ENCODE measurements at regions not wholly inside any gene's neighbourhood (a gene's known extent, or its start where the extent isn't known, plus 50 kb on each side); places are given as distances from the start of the nearest gene placed in this dataset.
"Not testable (repeated sequence)": the region's sequence is repeated elsewhere in the genome, so short reads cannot be mapped to it uniquely, and the experiment has no call there.

DNA sequence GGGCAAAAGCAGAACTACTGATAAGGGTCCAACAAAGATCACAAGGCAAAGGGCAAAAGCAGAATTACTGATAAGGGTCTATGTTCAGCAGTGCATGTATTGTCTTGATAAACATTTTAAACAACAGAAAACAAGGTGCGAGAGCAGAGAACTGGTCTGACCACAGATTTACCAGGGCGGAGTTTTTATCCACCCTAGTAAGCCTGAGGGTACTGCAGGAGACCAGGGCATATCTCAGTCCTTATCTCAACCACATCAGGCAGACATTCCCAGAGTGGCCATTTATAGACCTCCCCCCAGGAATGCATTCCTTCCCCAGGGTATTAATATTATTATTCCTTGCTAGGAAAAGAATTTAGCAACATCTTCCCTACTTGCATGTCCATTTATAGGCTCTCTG lies 138.2 kb upstream of the EDNRB start:
- not testable (repeated sequence) for H2BK15ac ChIP-seq (ENCODE audit: low read length); H4K8ac ChIP-seq (ENCODE audit: low read depth, low read length); H4K91ac ChIP-seq (ENCODE audit: low read depth, low read length, poor library complexity); H3K79me1 ChIP-seq (ENCODE audit: low read depth, low read length); H3K4me1 ChIP-seq (ENCODE audit: control insufficient read depth in 2 of 2, insufficient read depth in 1 of 2, low read depth in 1 of 2, low read length in 2 of 2); H3K23ac ChIP-seq (ENCODE audit: low read depth, low read length, poor library complexity); H3K4me2 ChIP-seq (ENCODE audit: insufficient read depth, low read length, poor library complexity, severe bottlenecking); H3K4ac ChIP-seq (ENCODE audit: low read length); H3K36me3 ChIP-seq (replicated peaks in 1 of 2; ENCODE audit: control insufficient read depth in 2 of 2, insufficient read depth in 2 of 2, low read length in 2 of 2); H2BK5ac ChIP-seq (ENCODE audit: low read length); H2BK12ac ChIP-seq (ENCODE audit: low read length); H3K9ac ChIP-seq (ENCODE audit: low read depth, low read length, poor library complexity); H3K27me3 ChIP-seq (ENCODE audit: control insufficient read depth in 3 of 3, insufficient read depth in 3 of 3, low read depth in 1 of 3, low read length in 3 of 3); H3K14ac ChIP-seq (ENCODE audit: low read length); H2BK120ac ChIP-seq (ENCODE audit: low read depth, low read length); DNase-seq (ENCODE audit: low spot score); H2AFZ ChIP-seq (ENCODE audit: low read length); H3K18ac ChIP-seq (ENCODE audit: low read length); H3K27ac ChIP-seq (replicated peaks; ENCODE audit: low read length); H3K9me3 ChIP-seq (replicated peaks in 1 of 2; ENCODE audit: control insufficient read depth in 2 of 2, insufficient read depth in 1 of 2, low read depth in 1 of 2, low read length in 2 of 2); H2AK5ac ChIP-seq (ENCODE audit: low read depth, low read length); H3K4me3 ChIP-seq (ENCODE audit: low read length in 2 of 2)
- whole genome bisulfite sequencing, 2 donors (ENCODE audit: extremely low coverage in 2 of 2, insufficient read length in 2 of 2, insufficient replicate concordance in 1 of 2): no CpG with 5 or more reads among the region's 2 CpGs

DNA sequence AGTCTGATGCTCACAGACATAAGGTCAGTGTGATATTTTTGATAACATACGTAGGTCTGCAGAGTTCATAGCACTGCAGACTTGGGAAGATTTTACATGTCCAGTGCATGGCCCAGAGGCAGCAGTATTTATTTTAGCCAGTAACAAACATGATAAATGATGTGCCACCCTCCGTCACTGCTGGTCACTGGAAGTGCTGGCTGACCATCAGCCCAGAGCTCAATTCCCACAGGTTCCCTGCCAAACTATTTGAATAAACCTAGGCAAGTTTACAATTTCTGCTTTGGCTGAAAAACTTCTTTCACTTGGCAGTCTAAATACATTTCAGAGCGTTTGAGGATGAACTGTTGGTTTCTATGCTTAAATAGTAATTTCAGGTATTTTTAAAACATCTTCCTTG lies 135.5 kb upstream of the EDNRB start:
- no peak overlapping the region for H3K14ac ChIP-seq (ENCODE audit: low read length)
- H3K9ac ChIP-seq (ENCODE audit: low read depth, low read length, poor library complexity): no peak overlapping the region
- H3K27ac ChIP-seq (replicated peaks; ENCODE audit: low read length): no peak overlapping the region
- no peak overlapping the region for H4K91ac ChIP-seq (ENCODE audit: low read depth, low read length, poor library complexity)
- no peak overlapping the region for H3K4ac ChIP-seq (ENCODE audit: low read length)
- H3K79me1 ChIP-seq (ENCODE audit: low read depth, low read length): no peaks in the 10 kb centered on the region
- no peak overlapping the region for H2BK15ac ChIP-seq (ENCODE audit: low read length)
- H3K18ac ChIP-seq (ENCODE audit: low read length): no peak overlapping the region
- no peak overlapping the region for H3K4me3 ChIP-seq (ENCODE audit: low read length in 2 of 2)
- H2AK5ac ChIP-seq (ENCODE audit: low read depth, low read length): no peak overlapping the region
- peaks cover 0 to 6% of the 10 kb centered on the region in 2 donors for H3K9me3 ChIP-seq (replicated peaks in 1 of 2; ENCODE audit: control insufficient read depth in 2 of 2, insufficient read depth in 1 of 2, low read depth in 1 of 2, low read length in 2 of 2)
- H3K4me2 ChIP-seq (ENCODE audit: insufficient read depth, low read length, poor library complexity, severe bottlenecking): no peak overlapping the region
- no peak overlapping the region for H4K8ac ChIP-seq (ENCODE audit: low read depth, low read length)
- no peaks in the 10 kb centered on the region for H3K36me3 ChIP-seq (replicated peaks in 1 of 2; ENCODE audit: control insufficient read depth in 2 of 2, insufficient read depth in 2 of 2, low read length in 2 of 2)
- no peak for DNase-seq (ENCODE audit: low spot score)
- no CpG with 5 or more reads among the region's 3 CpGs for WGBS, 2 donors (ENCODE audit: extremely low coverage in 2 of 2, insufficient read length in 2 of 2, insufficient replicate concordance in 1 of 2)
- peaks cover 0 to 2% (median 0%) of the 10 kb centered on the region in 3 experiments for H3K27me3 ChIP-seq (ENCODE audit: control insufficient read depth in 3 of 3, insufficient read depth in 3 of 3, low read depth in 1 of 3, low read length in 3 of 3)
- no peak overlapping the region for H3K23ac ChIP-seq (ENCODE audit: low read depth, low read length, poor library complexity)
- no peak overlapping the region for H2BK120ac ChIP-seq (ENCODE audit: low read depth, low read length)
- no peak overlapping the region for H2BK12ac ChIP-seq (ENCODE audit: low read length)
- no peaks in the 10 kb centered on the region for H3K4me1 ChIP-seq (ENCODE audit: control insufficient read depth in 2 of 2, insufficient read depth in 1 of 2, low read depth in 1 of 2, low read length in 2 of 2)
- no peak overlapping the region for H2AFZ ChIP-seq (ENCODE audit: low read length)
- no peak overlapping the region for H2BK5ac ChIP-seq (ENCODE audit: low read length)

- no peak overlapping the region for H3K14ac ChIP-seq (ENCODE audit: low read length)
- H2AFZ ChIP-seq (ENCODE audit: low read length): no peak overlapping the region
- H3K9me3 ChIP-seq (replicated peaks in 1 of 2; ENCODE audit: control insufficient read depth in 2 of 2, insufficient read depth in 1 of 2, low read depth in 1 of 2, low read length in 2 of 2): no peaks in the 10 kb centered on the region
- H2BK12ac ChIP-seq (ENCODE audit: low read length): no peak overlapping the region
- no CpG with 5 or more reads among the region's 1 CpG for WGBS, 2 donors (ENCODE audit: extremely low coverage in 2 of 2, insufficient read length in 2 of 2, insufficient replicate concordance in 1 of 2)
- H3K18ac ChIP-seq (ENCODE audit: low read length): no peak overlapping the region
- no peak overlapping the region for H4K91ac ChIP-seq (ENCODE audit: low read depth, low read length, poor library complexity)
- H3K79me1 ChIP-seq (ENCODE audit: low read depth, low read length): no peaks in the 10 kb centered on the region
- no peaks in the 10 kb centered on the region for H3K27me3 ChIP-seq (ENCODE audit: control insufficient read depth in 3 of 3, insufficient read depth in 3 of 3, low read depth in 1 of 3, low read length in 3 of 3)
- no peak overlapping the region for H3K4me2 ChIP-seq (ENCODE audit: insufficient read depth, low read length, poor library complexity, severe bottlenecking)
- no peak overlapping the region for H2BK120ac ChIP-seq (ENCODE audit: low read depth, low read length)
- no peak overlapping the region for H2AK5ac ChIP-seq (ENCODE audit: low read depth, low read length)
- no peaks in the 10 kb centered on the region for H3K36me3 ChIP-seq (replicated peaks in 1 of 2; ENCODE audit: control insufficient read depth in 2 of 2, insufficient read depth in 2 of 2, low read length in 2 of 2)
- no peak for DNase-seq (ENCODE audit: low spot score)
- H3K23ac ChIP-seq (ENCODE audit: low read depth, low read length, poor library complexity): no peak overlapping the region
- no peak overlapping the region for H3K9ac ChIP-seq (ENCODE audit: low read depth, low read length, poor library complexity)
- no peak overlapping the region for H3K4me3 ChIP-seq (ENCODE audit: low read length in 2 of 2)
- H3K4me1 ChIP-seq (ENCODE audit: control insufficient read depth in 2 of 2, insufficient read depth in 1 of 2, low read depth in 1 of 2, low read length in 2 of 2): no peaks in the 10 kb centered on the region
- H3K27ac ChIP-seq (replicated peaks; ENCODE audit: low read length): no peak overlapping the region
- H4K8ac ChIP-seq (ENCODE audit: low read depth, low read length): no peak overlapping the region
- no peak overlapping the region for H2BK15ac ChIP-seq (ENCODE audit: low read length)
- no peak overlapping the region for H3K4ac ChIP-seq (ENCODE audit: low read length)
- no peak overlapping the region for H2BK5ac ChIP-seq (ENCODE audit: low read length)
Observed at GRCh38 chr13:78047151-78047550, 128.5 kb upstream of the EDNRB start.

DNA sequence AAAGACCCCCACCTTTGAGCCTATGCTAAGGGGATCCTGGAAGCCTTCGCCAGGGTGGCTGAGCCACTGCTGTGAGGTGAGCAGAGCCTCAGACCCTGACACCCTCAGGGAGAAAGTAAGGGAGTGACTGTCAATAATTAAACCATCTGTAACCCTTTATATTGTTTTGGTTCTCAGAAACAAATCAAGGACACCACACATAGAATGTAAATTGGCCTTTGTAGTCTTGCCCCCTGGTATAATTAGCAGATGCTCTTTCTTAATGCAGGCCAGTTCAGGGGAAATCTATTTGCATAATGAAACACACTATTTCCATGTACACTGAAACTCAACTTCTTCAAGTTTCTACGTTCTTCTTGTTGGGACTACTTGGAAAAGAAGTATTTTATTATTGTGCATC lies 127.7 kb upstream of the EDNRB start:
- no peak overlapping the region for H4K8ac ChIP-seq (ENCODE audit: low read depth, low read length)
- no peak for DNase-seq (ENCODE audit: low spot score)
- no peaks in the 10 kb centered on the region for H3K79me1 ChIP-seq (ENCODE audit: low read depth, low read length)
- no peaks in the 10 kb centered on the region for H3K9me3 ChIP-seq (replicated peaks in 1 of 2; ENCODE audit: control insufficient read depth in 2 of 2, insufficient read depth in 1 of 2, low read depth in 1 of 2, low read length in 2 of 2)
- no peaks in the 10 kb centered on the region for H3K4me1 ChIP-seq (ENCODE audit: control insufficient read depth in 2 of 2, insufficient read depth in 1 of 2, low read depth in 1 of 2, low read length in 2 of 2)
- no peak overlapping the region for H3K4me2 ChIP-seq (ENCODE audit: insufficient read depth, low read length, poor library complexity, severe bottlenecking)
- no peak overlapping the region for H2AK5ac ChIP-seq (ENCODE audit: low read depth, low read length)
- H3K14ac ChIP-seq (ENCODE audit: low read length): no peak overlapping the region
- no peak overlapping the region for H3K4ac ChIP-seq (ENCODE audit: low read length)
- H2BK120ac ChIP-seq (ENCODE audit: low read depth, low read length): no peak overlapping the region
- no peak overlapping the region for H2BK5ac ChIP-seq (ENCODE audit: low read length)
- H3K9ac ChIP-seq (ENCODE audit: low read depth, low read length, poor library complexity): no peak overlapping the region
- no CpG with 5 or more reads among the region's 2 CpGs for WGBS, 2 donors (ENCODE audit: extremely low coverage in 2 of 2, insufficient read length in 2 of 2, insufficient replicate concordance in 1 of 2)
- no peaks in the 10 kb centered on the region for H3K27me3 ChIP-seq (ENCODE audit: control insufficient read depth in 3 of 3, insufficient read depth in 3 of 3, low read depth in 1 of 3, low read length in 3 of 3)
- H3K36me3 ChIP-seq (replicated peaks in 1 of 2; ENCODE audit: control insufficient read depth in 2 of 2, insufficient read depth in 2 of 2, low read length in 2 of 2): no peaks in the 10 kb centered on the region
- H2AFZ ChIP-seq (ENCODE audit: low read length): peak overlapping the region; percentile 59
- H3K23ac ChIP-seq (ENCODE audit: low read depth, low read length, poor library complexity): no peak overlapping the region
- no peak overlapping the region for H2BK15ac ChIP-seq (ENCODE audit: low read length)
- no peak overlapping the region for H2BK12ac ChIP-seq (ENCODE audit: low read length)
- H4K91ac ChIP-seq (ENCODE audit: low read depth, low read length, poor library complexity): no peak overlapping the region
- H3K4me3 ChIP-seq (ENCODE audit: low read length in 2 of 2): no peak overlapping the region
- H3K18ac ChIP-seq (ENCODE audit: low read length): no peak overlapping the region
- H3K27ac ChIP-seq (replicated peaks; ENCODE audit: low read length): no peak overlapping the region
